ENCODE measurements at regions not wholly inside any gene's neighbourhood (a gene's known extent, or its start where the extent isn't known, plus 50 kb on each side); places are given as distances from the start of the nearest gene placed in this dataset.

- TF ChIP-seq POLR2A (IDR thresholded peaks at IDR 0.05) (no peak), CTCF (IDR thresholded peaks at IDR 0.05) (no peak), EP300 (IDR thresholded peaks at IDR 0.05) (no peak)
Measured at GRCh38 chr9:1639166-1639565, 376.0 kb upstream of the SMARCA2 start.

All from stomach (tissue), 4 donors.